ENCODE measurements at regions not wholly inside any gene's neighbourhood (a gene's known extent, or its start where the extent isn't known, plus 50 kb on each side); places are given as distances from the start of the nearest gene placed in this dataset.

DNA sequence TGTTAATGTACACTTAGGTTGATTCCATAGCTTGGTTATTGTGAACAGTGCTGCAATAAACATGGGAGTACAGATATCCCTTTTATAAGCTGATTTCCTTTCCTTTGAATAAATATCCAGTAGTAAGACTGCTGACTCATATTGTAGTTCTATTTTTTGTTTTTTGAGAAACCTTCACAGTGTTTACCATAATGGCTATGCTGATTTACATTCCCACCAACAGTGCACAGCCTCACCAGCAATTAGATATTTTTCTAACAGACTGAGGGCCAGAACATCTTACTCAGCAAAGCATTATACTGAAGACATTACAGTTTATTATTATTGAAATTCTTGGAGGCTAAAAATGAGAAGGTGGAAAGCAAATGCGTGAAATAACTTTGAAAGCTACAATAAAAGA is 187.3 kb upstream of the HEY2 start:
- no peaks in the 10 kb centered on the region for H3K9me3 ChIP-seq
- intact Hi-C loops (cut with DNase I; ENCODE audit: low total_unique reads): no loop called here
- no peaks in the 10 kb centered on the region for H3K36me3 ChIP-seq
- TF ChIP-seq, protein P1, sequence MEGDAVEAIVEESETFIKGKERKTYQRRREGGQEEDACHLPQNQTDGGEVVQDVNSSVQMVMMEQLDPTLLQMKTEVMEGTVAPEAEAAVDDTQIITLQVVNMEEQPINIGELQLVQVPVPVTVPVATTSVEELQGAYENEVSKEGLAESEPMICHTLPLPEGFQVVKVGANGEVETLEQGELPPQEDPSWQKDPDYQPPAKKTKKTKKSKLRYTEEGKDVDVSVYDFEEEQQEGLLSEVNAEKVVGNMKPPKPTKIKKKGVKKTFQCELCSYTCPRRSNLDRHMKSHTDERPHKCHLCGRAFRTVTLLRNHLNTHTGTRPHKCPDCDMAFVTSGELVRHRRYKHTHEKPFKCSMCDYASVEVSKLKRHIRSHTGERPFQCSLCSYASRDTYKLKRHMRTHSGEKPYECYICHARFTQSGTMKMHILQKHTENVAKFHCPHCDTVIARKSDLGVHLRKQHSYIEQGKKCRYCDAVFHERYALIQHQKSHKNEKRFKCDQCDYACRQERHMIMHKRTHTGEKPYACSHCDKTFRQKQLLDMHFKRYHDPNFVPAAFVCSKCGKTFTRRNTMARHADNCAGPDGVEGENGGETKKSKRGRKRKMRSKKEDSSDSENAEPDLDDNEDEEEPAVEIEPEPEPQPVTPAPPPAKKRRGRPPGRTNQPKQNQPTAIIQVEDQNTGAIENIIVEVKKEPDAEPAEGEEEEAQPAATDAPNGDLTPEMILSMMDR (IDR thresholded peaks at IDR 0.05 in 4 of 5, conservative IDR thresholded peaks at IDR 0.05 in 1 of 5): no peak
- no peak for TF ChIP-seq POLR2A (IDR thresholded peaks at IDR 0.05)
- ATAC-seq: no peak
- H3K4me1 ChIP-seq: no peaks in the 10 kb centered on the region
- no peak overlapping the region for H3K4me3 ChIP-seq
- no peak for DNase-seq
- in situ Hi-C loops (cut with MboI; ENCODE audit: low sequenced_read_pairs in 4 of 4): no loop called here
- no peaks in the 10 kb centered on the region for H3K27me3 ChIP-seq
- no peak overlapping the region for H3K27ac ChIP-seq

DNA sequence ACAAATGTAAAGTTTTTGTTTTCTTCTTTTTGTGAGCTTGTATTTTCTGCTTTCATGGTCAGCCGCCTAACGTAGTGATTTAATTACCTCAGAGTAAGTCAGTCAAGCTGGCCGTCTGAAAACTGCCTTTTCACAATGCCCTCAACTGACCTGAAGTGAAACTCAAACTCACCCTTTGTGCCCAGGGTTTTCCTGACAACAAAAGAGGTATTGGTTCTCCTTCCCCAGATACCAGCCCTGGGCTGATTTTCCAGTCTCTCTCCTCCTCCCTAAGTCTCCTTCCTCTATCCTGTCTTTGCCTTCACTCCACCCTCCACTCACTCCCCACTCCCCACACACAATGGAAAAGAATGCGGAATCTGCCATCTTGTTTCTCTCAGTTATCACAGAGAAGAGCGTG is 184.5 kb upstream of the HEY2 start:
- Histone ChIP-seq H3K27me3 (no peaks in the 10 kb centered on the region), H3K4me3 (no peak overlapping the region), H3K9me3 (no peaks in the 10 kb centered on the region), H3K4me1 (no peaks in the 10 kb centered on the region), H3K36me3 (no peaks in the 10 kb centered on the region), H3K27ac (no peak overlapping the region)
- ATAC-seq (no peak), DNase-seq (no peak)
- in situ Hi-C loops (cut with MboI; ENCODE audit: low sequenced_read_pairs in 4 of 4) (no loop called here), intact Hi-C loops (cut with DNase I; ENCODE audit: low total_unique reads) (no loop called here)
- TF ChIP-seq, protein P1 (IDR thresholded peaks at IDR 0.05 in 4 of 5, conservative IDR thresholded peaks at IDR 0.05 in 1 of 5): no peak

DNA sequence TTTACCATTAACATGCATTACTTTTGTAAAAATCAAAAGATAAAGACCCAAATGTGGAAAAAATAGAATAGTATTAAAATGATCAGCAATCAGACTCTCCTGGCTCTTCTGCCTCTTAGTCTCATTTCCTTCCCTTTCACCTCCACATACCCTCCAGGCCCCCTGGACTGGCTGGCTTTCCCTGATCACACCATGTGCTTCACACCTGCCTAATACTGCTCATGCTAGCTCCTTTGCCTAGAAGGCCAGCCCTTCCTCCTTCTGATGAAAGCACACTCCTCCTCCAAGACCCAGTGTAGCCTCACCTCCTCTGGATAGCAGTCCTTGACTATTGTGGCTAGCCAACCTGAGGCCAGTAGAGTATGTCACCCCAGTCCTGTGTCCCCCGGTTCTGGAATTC is 182.0 kb upstream of the HEY2 start:
- Histone ChIP-seq H3K27ac (no peak overlapping the region), H3K9me3 (no peaks in the 10 kb centered on the region), H3K36me3 (no peaks in the 10 kb centered on the region), H3K27me3 (no peaks in the 10 kb centered on the region), H3K4me1 (no peaks in the 10 kb centered on the region), H3K4me3 (no peak overlapping the region)
- intact Hi-C loops (cut with DNase I; ENCODE audit: low total_unique reads) (no loop called here), in situ Hi-C loops (cut with MboI; ENCODE audit: low sequenced_read_pairs in 4 of 4) (no loop called here)
- no peak for ATAC-seq
- DNase-seq: no peak
- no peak for TF ChIP-seq POLR2A (IDR thresholded peaks at IDR 0.05)
- TF ChIP-seq, protein P1 (IDR thresholded peaks at IDR 0.05 in 4 of 5, conservative IDR thresholded peaks at IDR 0.05 in 1 of 5): no peak

DNA sequence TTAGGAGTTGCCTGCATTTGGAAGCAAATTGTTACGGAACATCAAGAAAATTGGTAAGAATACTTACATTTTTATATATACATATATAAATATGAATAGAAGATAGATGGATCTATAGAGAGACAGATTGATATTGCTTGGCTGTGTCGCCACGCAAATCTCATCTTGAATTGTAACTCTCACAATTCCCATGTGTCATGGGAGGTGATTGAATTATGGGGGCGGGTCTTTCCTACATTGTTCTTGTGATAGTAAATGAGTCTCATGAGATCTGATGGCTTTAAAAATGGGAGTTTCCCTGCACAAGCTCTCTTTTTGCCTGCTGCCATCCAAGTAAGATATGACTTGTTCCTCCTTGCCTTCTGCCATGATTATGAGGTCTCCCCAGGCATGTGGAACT is 180.8 kb upstream of the HEY2 start:
- Histone ChIP-seq H3K4me1 (no peaks in the 10 kb centered on the region), H3K36me3 (no peaks in the 10 kb centered on the region), H3K27ac (no peak overlapping the region), H3K9me3 (no peaks in the 10 kb centered on the region), H3K4me3 (no peak overlapping the region), H3K27me3 (no peaks in the 10 kb centered on the region)
- in situ Hi-C loops (cut with MboI; ENCODE audit: low sequenced_read_pairs in 4 of 4) (no loop called here), intact Hi-C loops (cut with DNase I; ENCODE audit: low total_unique reads) (no loop called here)
- DNase-seq (no peak), ATAC-seq (no peak)
- TF ChIP-seq, protein P1 (IDR thresholded peaks at IDR 0.05 in 4 of 5, conservative IDR thresholded peaks at IDR 0.05 in 1 of 5): no peak
- no peak for TF ChIP-seq POLR2A (IDR thresholded peaks at IDR 0.05)

DNA sequence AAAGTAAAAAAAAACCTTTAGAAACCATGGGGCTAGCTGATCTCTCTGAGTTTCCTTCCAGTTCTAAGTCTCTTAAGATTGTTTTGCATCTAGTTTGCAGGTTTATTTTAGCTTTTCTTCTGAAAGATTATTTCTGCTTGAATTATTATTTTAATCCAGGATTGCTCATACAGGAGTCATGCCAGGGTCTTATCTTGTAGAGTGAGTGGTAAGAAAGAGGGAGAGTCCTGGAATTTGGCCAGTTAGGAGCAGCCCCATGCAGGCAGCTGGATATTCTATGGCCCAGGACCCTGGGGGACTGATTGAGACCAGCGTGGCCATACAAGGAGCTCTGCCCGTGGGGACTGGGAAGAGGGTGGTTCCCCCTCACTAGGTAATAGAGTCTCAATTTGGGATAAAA is 178.9 kb upstream of the HEY2 start:
- no peak for TF ChIP-seq POLR2A (IDR thresholded peaks at IDR 0.05)
- TF ChIP-seq, protein P1 (IDR thresholded peaks at IDR 0.05 in 4 of 5, conservative IDR thresholded peaks at IDR 0.05 in 1 of 5): no peak
- ATAC-seq (no peak), DNase-seq (no peak)
- Histone ChIP-seq H3K27ac (no peak overlapping the region), H3K4me1 (no peaks in the 10 kb centered on the region), H3K4me3 (no peak overlapping the region), H3K27me3 (no peaks in the 10 kb centered on the region), H3K9me3 (no peaks in the 10 kb centered on the region), H3K36me3 (no peaks in the 10 kb centered on the region)
- intact Hi-C loops (cut with DNase I; ENCODE audit: low total_unique reads): no loop called here
- in situ Hi-C loops (cut with MboI; ENCODE audit: low sequenced_read_pairs in 4 of 4): no loop called here
